NCI-H2107 treated with DMSO at 0.1 percent for 48 hours (cell line): ENCODE measurements at regions not wholly inside any gene's neighbourhood (a gene's known extent, or its start where the extent isn't known, plus 50 kb on each side); places are given as distances from the start of the nearest gene placed in this dataset.
"Not testable (repeated sequence)": the region's sequence is repeated elsewhere in the genome, so short reads cannot be mapped to it uniquely, and the experiment has no call there.

Experiments
- DNase-seq: peaks from one replicate; lab custom pipeline; 2025; ENCODE audit not compliant: unreplicated experiment; lab: John Stamatoyannopoulos, UW

DNA sequence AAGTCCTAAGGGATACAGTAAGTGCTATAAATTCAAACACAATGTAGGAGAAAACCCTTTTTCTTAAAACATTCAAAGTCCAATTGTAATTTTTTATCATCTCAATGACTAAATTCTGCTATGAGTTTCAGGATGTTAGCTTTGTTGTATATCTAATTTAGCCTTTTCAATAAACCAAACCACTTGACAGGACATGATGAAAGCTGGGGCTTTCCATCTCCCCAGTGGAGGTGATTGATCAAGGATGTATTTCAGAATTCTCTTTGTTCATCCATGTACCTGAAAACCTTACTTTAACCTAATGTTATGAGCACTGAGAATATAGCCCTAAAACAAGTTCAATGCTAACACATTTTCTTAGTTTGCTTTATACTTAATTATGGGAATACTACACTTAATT lies 639.0 kb upstream of the ITGA1 start:
- DNase-seq = no peak

DNA sequence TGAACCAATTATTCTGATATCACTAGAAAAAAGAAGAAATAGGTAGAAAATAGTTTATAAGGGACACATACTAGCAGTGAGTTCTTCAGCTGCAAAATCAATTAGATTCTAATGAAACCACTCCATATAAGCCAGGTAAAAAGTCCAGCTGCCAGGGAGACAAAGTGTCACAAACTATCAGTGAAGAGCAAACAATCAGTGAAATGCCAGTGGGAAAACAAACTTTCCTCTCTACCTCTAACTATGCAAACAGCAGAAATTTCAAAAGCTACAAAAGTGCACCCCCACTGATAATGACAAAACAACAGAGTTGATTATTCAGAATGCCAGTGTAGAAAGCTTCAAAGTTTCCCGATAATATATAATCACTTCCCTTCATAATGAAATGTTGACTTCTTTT lies 637.2 kb upstream of the ITGA1 start:
- DNase-seq = no peak

DNA sequence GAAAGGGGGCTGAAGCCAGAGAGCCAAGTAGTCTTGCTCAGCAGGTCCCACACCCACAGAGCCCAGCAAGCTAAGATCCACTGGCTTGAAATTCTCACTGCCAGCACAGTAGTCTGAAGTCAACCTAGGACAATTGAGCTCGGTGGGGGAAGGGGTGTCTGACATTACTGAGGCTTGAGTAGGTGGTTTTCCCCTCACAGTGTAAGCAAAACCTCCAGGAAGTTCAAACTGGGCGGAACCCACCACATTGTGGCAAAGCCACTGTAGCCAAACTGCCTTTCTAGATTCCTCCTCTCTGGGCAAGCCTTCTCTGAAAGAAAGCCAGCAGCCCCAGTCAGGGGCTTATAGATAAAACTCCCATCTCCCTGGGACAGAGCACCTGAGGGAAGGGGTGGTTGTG lies 630.9 kb upstream of the ITGA1 start:
- DNase-seq = not testable (repeated sequence)

DNA sequence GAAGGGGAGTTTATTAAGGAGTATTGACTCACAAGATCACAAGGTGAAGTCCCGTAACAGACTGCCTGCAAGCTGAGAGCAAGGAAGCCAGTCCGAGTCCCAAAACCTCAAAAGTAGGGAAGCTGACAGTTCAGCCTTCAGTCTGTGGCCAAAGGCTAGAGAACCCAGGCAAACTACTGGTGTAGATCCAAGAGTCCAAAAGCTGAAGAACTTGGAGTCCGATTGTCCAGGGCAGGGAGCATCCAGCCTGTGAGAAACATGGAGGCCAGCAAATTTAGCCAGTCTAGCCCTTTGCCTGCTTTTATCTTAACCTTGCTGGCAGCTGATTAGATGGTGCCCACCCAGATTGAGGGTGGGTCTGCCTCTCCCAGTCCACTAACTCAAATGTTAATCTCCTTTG lies 621.9 kb upstream of the ITGA1 start:
- not testable (repeated sequence) for DNase-seq

DNA sequence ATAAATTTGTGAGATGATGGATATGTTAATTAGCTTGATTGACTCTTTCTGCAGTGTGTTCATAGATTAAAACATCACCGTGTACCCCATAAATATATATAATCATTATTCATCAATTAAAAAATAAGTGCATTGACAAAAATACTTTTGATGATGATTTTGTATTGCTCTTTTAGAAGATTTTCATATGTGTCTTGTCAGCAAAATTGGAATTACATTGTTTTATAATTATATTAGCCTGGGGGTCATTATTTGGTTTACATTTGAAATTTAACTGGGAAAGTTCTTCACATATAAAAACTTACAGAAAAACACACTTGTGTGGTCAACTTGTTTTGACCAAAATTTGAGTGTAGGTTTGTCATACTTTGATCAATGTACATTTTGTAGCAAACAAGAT lies 614.6 kb upstream of the ITGA1 start:
- DNase-seq = no peak

DNA sequence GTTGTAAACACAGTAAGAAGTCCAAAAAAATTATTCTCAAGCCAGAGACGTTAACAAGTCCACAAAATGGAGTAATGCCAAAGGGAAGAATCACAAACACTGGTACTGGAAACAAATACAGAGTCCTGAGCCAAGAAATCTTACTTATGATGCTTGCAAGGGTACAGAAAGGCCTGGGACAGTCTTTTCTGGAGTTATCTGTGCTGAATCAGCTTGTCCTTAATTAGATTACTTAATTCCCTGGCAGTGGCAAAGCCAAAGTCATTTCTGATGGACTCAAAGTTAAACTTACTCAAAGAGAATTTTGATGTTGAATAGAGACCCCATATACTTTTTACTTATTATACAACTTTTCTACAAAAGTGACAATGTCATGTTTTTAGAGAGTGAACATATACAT lies 610.5 kb upstream of the ITGA1 start:
- DNase-seq = no peak

DNA sequence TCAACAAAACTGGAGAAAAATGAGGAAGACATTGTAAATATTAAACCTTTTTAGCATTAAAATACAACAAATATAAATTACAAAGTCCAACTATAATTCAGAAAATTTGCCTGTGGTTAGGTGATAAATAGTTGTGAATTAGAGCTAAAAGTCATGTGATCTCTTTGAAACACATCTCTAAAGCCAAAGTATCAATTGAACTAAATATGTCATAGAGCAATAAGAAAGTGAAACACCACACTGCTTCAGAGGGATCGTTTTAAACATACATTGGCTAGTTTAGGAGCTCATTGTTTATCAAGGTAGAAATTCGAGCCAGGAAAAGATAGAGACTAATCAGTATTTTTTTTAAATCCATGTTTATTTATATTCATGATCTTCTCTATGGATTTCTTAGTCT lies 606.3 kb upstream of the ITGA1 start:
- DNase-seq = no peak

DNA sequence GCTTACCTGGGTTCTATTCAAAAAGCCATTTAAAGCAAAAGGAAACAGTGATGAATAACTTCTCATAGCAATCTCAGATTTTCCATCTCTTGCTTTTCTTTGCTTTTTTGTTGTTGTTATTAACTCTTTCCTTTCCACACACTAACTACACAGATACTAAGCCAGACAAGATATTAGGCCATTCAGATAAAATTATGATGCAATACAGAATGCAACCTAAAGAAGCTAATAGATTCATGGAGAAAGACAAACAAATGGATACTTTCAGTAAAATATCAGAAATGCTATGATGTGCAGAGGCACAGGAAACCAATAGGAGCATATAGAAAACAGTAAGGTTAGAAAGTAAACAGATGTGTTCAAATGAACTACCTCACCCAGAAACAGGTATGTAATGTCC lies 597.0 kb upstream of the ITGA1 start:
- no peak for DNase-seq

DNA sequence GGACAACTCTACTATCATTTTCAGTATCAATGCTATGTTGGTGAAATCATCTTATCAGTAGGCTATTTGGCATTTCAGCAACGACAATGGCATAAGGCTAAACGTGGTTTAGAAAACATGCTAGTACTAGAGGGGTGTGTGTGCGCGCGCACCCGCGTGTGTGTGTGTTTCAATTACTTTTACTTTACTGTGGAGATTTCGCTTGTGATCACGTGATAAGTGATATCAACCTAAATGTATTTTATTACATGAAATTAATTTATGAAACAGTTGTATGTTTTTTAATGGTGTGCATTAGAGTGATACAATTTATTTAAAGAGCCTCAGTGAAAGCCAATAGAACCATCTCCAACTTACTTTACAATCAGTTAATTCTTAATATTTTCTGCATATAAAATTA lies 587.9 kb upstream of the ITGA1 start:
- DNase-seq = no peak

DNA sequence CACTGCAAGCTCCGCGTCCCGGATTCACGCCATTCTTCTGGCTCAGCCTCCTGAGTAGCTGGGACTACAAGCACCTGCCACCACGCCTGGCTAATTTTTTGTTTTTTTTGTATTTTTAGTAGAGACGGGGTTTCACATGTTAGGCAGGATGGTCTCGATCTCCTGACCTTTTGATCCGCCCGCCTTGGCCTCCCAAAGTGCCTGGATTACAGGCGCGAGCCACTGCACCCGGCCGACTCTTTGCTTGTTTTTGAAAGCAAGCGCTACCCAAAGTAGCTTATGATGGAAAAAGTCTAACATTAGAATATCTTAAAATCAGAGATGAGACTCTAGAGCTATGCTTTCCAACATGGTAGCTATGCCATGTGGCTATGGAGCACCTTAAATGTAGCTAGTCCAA lies 585.5 kb upstream of the ITGA1 start:
- DNase-seq = no peak

DNA sequence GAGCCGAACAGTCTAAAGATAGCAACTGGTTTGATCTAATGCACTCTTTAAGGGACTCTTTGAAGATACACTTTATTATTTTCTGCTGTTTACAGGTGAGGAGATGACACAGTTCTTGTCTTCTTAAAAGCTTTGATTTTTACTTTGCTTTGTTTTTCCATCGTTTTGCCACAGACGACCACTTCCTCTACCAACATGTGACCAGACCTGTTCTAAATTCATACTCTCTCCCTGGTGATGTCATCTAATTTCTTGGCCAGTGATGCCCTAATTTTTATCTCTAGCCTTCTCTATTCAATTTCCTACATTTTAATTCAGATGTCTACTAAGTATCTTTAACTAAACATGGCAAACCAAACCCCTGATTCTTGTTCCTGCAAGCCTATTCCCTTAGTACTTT lies 583.4 kb upstream of the ITGA1 start:
- DNase-seq = no peak
